ENCODE measurements at regions not wholly inside any gene's neighbourhood (a gene's known extent, or its start where the extent isn't known, plus 50 kb on each side); places are given as distances from the start of the nearest gene placed in this dataset.
"Not testable (repeated sequence)": the region's sequence is repeated elsewhere in the genome, so short reads cannot be mapped to it uniquely, and the experiment has no call there.

GRCh38 chr12:13350381-13350780, 153.9 kb downstream of the EMP1 start:
- no peak for DNase-seq (ENCODE audit: low read depth in 2 of 2)

- no peak for DNase-seq (ENCODE audit: low read depth in 2 of 2)
These were observed 151.9 kb downstream of the EMP1 start for GRCh38 chr12:13348464-13348863.

- DNase-seq (ENCODE audit: low read depth in 2 of 2), result peak; percentile 60 to 69
These were observed 150.9 kb downstream of the EMP1 start for GRCh38 chr12:13347241-13348043.

GRCh38 chr12:13345722-13346121, 149.2 kb downstream of the EMP1 start:
- DNase-seq (ENCODE audit: low read depth in 2 of 2), result no peak

GRCh38 chr12:13343375-13343774, 146.8 kb downstream of the EMP1 start:
- no peak for DNase-seq (ENCODE audit: low read depth in 2 of 2)

GRCh38 chr12:13342971-13343370, 146.4 kb downstream of the EMP1 start:
- DNase-seq (ENCODE audit: low read depth in 2 of 2), result peak; percentile 6 to 20

- DNase-seq (ENCODE audit: low read depth in 2 of 2), result no peak
These were observed 143.6 kb downstream of the EMP1 start for GRCh38 chr12:13340149-13340548.

GRCh38 chr12:13339538-13339937, 143.0 kb downstream of the EMP1 start:
- no peak for DNase-seq (ENCODE audit: low read depth in 2 of 2)

- DNase-seq (ENCODE audit: low read depth in 2 of 2), result no peak
These were observed 142.6 kb downstream of the EMP1 start for GRCh38 chr12:13339091-13339490.

- no peak for DNase-seq (ENCODE audit: low read depth in 2 of 2)
These were observed 141.3 kb downstream of the EMP1 start for GRCh38 chr12:13337791-13338190.

GRCh38 chr12:13336216-13336615, 139.7 kb downstream of the EMP1 start:
- DNase-seq (ENCODE audit: low read depth in 2 of 2), result no peak

GRCh38 chr12:13328535-13328934, 132.0 kb downstream of the EMP1 start:
- DNase-seq (ENCODE audit: low read depth in 2 of 2), result no peak

GRCh38 chr12:13326076-13326475, 129.6 kb downstream of the EMP1 start:
- no peak for DNase-seq (ENCODE audit: low read depth in 2 of 2)

- not testable (repeated sequence) for DNase-seq (ENCODE audit: low read depth in 2 of 2)
These were observed 128.5 kb downstream of the EMP1 start for GRCh38 chr12:13325037-13325436.

- no peak for DNase-seq (ENCODE audit: low read depth in 2 of 2)
These were observed 121.9 kb downstream of the EMP1 start for GRCh38 chr12:13318231-13319015.

- DNase-seq (ENCODE audit: low read depth in 2 of 2), result no peak
These were observed 120.2 kb downstream of the EMP1 start for GRCh38 chr12:13316587-13317246.

- DNase-seq (ENCODE audit: low read depth in 2 of 2), result no peak
These were observed 117.4 kb downstream of the EMP1 start for GRCh38 chr12:13313886-13314285.

- DNase-seq (ENCODE audit: low read depth in 2 of 2), result no peak
These were observed 115.0 kb downstream of the EMP1 start for GRCh38 chr12:13311551-13311950.

GRCh38 chr12:13307143-13307816, 110.8 kb downstream of the EMP1 start:
- DNase-seq (ENCODE audit: low read depth in 2 of 2), result no peak

- DNase-seq (ENCODE audit: low read depth in 2 of 2), result no peak
These were observed 108.4 kb downstream of the EMP1 start for GRCh38 chr12:13304924-13305323.

- DNase-seq (ENCODE audit: low read depth in 2 of 2), result no peak
These were observed 102.9 kb downstream of the EMP1 start for GRCh38 chr12:13299457-13299856.

- no peak for DNase-seq (ENCODE audit: low read depth in 2 of 2)
These were observed 96.6 kb downstream of the EMP1 start for GRCh38 chr12:13293096-13293495.
